OCI-LY7 (cell line): ENCODE measurements at regions not wholly inside any gene's neighbourhood (a gene's known extent, or its start where the extent isn't known, plus 50 kb on each side); places are given as distances from the start of the nearest gene placed in this dataset.

ENCODE experiments used
- EZH2phosphoT487 ChIP-seq: fragments of 200-600 bp; sonication (generic); IDR thresholded peaks from 2 replicates; pipeline ENCODE4 v1.6.1; 2018; ENCODE audit warnings: low read depth, borderline replicate concordance, mild to moderate bottlenecking, mixed run types, antibody characterized with exemption, low read length, moderate library complexity, mixed read lengths
- TF ChIP-seq, protein P1 (sequence below): fragments of 200-600 bp; sonication (generic); conservative IDR thresholded peaks from 2 replicates; pipeline ENCODE4 v1.5.1; 2014; ENCODE audit warnings: mild to moderate bottlenecking, antibody characterized with exemption, low read length, moderate library complexity, mixed read lengths

DNA sequence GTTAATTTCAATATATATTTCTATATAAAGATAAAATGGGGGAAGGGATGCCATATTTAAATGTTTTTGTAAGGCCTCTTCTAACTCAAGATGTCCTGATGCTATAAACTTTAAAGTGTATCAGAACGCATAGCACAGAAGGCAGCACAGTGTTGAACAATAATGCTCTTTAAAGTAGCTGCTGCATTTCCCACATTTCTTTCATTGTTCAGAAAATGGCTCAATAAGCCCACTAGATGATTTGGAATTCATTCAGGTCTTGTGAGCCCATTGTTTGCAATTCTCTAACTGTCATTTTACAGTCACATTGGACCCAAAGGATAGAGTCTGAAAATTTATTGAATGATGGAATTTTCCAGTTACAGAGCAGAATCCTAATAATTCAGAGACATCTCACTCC is 64.0 kb upstream of the PCED1B start:
- no peak for TF ChIP-seq EZH2phosphoT487
- TF ChIP-seq, protein P1, sequence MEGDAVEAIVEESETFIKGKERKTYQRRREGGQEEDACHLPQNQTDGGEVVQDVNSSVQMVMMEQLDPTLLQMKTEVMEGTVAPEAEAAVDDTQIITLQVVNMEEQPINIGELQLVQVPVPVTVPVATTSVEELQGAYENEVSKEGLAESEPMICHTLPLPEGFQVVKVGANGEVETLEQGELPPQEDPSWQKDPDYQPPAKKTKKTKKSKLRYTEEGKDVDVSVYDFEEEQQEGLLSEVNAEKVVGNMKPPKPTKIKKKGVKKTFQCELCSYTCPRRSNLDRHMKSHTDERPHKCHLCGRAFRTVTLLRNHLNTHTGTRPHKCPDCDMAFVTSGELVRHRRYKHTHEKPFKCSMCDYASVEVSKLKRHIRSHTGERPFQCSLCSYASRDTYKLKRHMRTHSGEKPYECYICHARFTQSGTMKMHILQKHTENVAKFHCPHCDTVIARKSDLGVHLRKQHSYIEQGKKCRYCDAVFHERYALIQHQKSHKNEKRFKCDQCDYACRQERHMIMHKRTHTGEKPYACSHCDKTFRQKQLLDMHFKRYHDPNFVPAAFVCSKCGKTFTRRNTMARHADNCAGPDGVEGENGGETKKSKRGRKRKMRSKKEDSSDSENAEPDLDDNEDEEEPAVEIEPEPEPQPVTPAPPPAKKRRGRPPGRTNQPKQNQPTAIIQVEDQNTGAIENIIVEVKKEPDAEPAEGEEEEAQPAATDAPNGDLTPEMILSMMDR: no peak
